GM21723 (cell line): ENCODE measurements at regions not wholly inside any gene's neighbourhood (a gene's known extent, or its start where the extent isn't known, plus 50 kb on each side); places are given as distances from the start of the nearest gene placed in this dataset.

Experiments used
- ATAC-seq: cut with Tn5 transposase; IDR thresholded peaks from one replicate; pipeline ENCODE4 v1.9.1; 2021; ENCODE audit warnings: mild to moderate bottlenecking, moderate library complexity; ENCODE audit not compliant: unreplicated experiment

DNA sequence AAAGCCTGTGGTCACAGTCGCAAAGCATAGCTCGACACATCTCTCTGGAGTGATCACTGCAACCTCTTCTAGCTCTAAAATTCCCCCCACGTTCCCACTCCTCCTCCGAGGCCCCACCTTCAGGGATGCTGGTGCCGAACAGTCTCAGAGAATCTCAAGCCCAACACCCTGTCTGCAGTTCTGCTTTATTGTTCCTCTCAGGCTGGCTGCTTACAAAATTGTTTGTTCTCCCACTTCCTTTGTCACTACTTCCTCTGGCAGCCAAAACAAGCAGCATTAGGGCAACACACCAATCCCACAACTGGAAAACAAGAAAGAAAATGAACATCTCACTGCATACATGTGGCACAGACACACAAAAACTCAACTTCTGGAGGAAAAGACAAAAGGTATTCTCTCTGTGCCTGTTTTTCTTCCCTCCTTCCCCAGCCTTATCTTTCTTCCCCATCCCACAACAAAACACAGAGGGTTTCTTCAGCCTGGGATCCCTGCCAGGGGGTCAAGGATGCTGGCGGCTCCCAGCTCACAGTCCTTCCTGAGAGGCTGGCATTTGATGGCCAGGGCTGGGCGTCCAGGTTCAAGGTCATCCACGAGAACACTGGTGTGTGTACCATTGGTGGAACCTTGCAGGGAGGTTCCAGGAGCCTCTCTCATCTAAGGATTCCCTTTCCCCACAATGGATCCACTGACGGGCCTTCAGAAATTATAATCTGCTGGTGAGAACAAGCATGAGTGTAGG is 108.4 kb downstream of the TMCO5A start:
- ATAC-seq = no peak

DNA sequence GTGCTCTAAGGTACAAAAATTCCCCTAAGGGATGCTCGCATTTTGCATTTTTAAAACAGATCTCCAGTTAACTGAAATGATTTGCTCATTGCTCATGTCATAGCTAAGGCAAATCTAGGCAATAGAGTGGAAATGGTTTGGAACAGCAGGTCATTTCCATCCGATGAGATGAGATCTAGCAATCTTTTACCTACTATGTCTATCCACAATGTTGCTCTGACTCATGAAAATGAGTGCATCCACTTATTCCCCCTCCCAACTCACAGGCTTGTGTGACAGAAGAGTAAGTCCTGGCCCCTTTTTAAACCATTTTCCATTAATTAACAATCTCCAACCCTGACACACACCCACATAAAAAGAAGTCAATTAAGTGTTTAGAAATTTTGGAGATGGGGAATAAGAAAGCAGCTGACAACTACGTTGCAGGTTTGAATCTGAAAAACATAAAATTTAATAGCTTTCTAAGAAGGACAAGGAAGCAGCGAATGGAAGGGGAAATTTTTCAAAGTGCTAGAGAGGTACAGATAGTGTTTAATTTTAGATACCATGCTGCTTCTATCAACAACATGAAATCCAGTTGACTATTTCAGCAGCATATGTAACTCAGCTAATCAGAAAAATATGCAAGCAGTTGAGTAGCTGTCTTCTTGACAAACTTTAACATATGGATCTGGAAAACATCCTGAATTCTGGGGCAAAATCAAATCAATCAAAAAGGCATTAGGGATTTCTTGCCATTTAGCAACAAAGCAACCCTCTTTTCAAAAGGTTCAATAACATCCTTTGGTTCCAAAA is 112.0 kb downstream of the TMCO5A start:
- ATAC-seq = no peak

DNA sequence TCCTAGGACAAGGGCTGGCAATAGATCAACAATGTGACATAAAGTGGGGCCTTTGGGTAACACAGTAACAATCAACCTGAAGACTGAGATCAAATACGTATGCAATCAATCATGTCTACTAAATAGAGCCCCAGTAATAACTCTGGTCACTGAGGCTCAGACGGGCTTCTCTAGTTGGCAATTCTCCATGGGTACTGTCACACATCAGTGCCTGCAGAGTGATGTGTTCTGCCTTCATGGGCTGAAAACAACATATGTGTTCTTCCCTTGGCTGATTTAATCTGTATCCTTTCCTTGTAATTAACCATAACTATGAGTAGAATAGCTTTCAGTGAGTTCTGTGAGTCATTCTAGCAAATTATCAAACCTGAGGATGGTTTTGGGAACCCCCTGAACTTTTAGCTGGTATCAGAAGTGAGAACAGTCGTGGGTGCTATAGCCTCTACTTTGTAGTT is 113.6 kb downstream of the TMCO5A start:
- peak; percentile 73 for ATAC-seq

DNA sequence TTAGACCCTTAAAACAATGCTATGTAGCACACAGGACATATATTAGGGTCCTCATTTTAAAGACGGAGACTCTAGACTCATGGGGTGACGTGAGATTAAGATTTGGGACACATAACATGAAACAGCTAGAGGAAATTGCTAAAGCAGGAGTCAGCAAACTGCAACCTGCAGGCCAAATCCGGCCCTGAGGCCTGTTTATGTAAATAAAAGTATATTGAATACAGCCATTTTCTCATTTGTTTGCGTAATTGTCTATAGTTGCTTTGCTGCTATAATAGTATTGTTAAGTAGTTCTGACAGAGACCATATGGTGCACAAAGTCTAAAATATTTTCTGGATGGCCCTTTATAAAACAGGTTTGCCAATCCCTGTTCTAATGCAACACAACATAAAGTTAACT is 115.5 kb downstream of the TMCO5A start:
- ATAC-seq = no peak

DNA sequence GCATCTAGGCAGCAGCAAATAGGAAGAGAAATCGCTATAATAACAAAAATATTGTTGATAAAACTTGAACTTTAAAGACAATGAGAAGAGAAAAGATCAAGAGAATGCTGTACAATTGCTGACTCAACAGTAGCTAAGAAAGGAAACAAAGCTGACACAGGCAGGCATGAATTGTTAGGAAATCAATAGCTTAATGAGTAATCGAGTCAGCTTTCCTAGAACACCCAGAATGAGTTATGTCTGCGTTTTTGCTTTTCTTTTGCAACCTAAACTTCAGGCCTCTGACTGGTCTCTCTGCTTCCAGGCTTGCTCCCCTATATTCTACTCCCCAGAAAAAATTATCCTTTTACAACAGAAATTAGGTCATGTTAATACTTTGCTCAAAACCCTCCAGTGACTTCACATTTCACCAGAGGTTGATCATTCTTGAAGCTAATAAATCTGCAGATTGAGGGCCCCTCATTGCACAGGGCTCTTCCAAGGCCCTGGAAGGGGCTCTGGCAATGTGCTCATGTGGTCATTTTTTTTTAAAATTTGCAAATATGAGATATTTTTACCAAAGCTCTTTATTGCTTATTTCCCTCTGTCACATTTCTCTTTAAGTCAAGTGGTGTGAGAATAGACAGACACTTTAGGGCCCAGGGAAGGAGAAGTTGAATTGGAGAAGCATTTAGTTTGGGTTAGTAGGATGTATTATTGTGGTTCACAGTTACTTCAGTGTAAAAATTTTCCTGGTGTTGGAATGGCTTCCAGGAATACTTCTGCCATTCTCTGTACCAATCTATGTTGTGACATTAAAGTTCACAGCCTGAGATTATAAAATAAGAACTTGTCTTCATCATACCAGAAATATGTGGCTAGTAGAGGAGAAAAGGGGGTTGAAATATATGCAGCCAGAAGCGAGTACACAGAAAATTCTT is 116.3 kb downstream of the TMCO5A start:
- no peak for ATAC-seq

DNA sequence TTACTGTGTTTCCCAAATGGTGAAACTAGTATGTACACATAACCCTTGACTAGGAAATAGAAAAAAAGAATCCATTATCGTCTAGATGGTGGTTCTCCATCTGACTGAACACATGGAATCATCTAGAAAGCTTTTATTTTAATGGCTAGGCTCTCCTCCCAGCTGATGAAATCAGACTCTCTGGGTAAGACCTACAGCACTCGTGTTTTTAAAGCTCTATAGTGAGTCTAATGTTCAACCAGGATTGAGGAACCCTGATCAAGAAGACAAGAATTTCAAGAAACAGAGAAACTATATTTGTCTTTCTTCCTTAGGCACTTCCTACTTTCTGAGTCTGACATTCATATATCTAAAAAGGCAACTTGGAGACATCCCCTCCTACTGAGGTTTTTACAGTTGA is 118.8 kb downstream of the TMCO5A start:
- no peak for ATAC-seq

DNA sequence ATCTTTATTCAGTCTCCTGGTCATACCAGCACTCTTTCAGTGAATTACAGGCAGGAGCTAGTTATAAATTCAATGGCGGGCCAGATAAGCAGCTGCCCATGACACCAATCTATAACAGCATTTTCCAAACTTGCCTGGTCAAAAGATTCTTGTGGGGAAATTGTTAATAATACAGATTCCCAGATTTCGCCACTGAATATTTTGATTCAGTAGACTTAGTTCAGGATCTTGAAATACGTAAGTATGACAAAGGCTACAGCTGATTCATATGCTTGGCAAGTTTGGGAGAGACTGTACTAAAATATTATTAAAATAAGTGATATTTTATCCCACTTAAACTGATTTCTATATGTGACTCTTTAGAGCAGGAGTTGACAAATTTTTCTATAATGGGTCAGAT is 119.3 kb downstream of the TMCO5A start:
- no peak for ATAC-seq

DNA sequence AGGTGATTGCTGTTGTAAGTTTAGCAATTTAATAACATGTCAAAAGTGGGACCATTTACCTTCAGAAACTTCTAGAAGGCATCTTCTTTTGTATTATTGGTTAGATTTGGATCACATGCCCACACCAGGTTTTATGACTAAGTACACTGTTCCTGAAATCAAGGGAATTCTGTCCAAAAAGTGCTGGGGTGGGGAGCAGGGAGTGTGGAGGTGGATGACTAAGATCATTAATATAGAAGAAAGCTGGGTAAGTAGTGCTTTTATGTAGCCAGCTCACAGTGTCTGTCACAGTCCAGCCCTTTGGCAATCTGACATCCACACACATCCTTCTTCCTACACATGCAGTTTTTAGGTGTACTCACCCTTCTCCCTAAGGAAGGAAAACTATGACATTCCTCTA is 120.0 kb downstream of the TMCO5A start:
- no peak for ATAC-seq

DNA sequence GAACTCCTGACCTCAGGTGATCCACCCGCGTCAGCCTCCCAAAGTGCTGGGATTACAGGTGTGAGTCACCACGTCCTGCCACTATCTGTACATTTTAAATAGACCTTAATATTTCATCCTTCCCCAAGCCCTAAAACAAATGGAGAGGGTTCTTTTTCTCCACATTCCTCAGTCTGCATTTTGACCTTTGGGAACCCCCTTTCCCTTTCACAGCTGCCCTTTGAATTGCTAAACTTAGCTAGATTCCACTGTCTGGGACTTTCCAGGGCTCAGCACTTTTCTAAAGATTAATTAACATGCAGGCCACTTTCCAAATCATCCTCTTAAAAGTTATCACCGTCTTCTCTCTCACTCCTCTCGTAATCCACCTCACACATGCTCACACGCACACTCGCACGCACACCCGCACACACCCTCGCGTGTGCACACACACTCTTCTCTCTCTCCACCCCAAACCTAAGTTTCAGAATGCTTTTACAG is 124.2 kb downstream of the TMCO5A start:
- ATAC-seq = no peak

DNA sequence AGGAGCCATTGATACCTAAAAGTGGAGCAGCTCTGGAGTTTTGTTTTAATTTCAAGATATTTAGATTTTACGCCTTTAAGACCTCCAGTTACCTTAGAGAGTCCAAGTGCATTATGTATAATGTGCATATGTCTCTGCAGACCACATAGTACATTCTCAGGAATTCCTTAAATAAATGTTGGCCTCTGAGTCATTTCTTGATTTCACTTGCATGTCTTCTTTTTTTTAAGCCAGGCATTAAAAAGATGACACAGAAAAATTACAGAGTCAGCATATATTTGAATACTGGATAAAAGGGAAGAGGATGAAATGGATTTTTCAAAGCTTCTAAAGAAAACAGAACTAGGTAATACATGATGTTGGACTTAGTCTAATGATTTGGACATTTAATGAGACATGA is 125.2 kb downstream of the TMCO5A start:
- no peak for ATAC-seq

DNA sequence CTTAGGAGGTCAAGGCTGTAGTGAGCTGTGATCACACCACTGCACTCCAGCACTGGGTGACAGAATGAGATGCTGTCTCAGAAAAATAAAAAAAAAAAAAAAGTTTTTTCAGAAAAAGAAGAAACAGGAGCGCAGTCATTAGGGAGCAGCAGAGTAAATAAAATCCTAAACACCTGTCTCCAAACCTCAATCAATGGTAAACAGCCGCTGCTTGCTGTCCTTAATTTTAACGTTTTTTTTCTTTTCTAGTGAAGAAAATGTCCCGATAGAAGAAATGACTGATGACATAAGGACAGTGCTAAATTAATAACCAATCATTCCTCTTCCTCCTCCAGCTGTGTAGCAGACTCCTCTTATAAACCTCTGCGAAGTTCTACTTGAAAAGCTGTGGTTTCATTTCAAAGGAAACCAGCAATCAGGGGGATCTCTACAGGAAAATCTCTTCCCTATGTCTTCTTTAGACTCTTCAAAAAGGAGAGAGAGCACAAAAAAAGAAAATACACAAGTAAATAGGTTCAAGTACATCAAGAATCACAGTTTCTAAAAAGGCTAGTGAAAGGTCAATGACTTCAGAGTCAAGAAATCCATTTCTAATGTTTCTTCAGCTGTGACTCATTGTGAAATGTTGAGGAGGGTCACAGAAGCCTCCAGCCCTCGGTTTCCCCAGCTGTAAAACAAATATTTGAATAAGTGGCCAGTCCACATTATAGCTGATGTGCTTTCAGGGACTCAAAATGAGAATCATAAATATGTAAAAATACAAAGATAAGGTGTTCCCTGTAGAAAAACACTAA is 127.6 kb downstream of the TMCO5A start:
- ATAC-seq = no peak

DNA sequence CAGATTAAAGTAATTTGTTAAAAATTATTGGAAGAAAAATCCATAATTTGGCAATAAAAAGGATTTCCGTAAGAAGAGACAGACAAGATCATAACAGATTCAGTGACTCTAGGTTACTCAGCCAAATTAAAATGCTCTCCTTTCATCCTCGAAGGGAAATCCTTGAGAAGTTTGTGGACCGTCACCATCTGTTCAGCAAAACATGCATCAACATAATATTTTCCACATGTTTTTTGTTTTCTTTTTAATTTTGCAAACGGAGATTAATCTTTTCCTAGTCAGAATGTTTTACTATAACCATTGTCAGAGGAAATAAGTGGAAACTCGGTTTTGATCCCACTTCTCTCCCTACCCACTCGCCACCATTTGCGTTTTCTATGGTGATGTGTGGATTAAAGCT is 128.3 kb downstream of the TMCO5A start:
- ATAC-seq = no peak

DNA sequence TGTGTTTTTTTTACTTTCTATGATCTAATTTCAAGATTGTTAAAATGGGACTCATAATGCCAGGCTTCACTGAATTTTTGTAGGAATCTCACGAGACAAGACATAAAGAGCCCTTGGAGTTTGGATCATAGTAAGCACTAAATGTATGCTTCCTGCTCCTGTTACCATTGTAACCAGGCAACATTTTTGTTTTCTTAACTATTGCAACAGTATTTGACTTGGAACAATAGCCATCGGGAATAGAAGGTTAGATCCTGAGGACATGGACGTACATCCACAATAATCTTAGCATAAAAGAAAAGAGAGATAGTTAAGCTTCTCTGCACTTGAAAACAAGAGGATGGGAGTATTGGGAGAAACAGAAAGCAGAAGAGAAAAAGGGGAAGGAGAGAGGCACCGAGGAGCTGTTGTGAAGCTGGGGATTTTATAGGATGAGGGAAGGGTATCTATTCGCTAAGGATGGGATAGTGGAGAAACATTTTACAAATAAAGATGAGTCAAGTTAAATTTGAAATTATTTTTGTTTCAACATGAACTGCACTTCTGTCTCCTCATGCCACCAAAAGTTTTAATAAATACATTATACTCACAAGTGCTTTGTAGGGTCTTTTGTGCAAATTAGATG is 131.4 kb downstream of the TMCO5A start:
- no peak for ATAC-seq

DNA sequence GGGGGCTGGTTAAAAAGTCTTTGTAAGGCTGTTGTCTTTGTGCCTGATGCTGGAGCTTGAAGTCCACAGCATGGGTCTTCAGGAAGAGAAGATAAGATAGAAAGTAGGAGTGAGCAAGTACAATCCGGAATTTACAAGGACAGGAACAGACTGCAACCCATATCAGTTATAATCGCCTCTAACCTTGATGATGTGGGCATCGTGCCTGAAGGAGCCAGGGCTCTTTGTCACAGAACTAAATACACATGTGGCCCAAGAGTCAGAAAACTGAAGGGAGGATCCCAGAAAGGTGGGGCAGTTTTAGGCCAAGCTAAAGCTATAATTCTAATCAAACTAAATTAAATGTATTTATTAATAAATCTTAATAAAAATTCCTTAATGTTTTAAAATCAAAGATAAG is 132.2 kb downstream of the TMCO5A start:
- ATAC-seq = no peak

DNA sequence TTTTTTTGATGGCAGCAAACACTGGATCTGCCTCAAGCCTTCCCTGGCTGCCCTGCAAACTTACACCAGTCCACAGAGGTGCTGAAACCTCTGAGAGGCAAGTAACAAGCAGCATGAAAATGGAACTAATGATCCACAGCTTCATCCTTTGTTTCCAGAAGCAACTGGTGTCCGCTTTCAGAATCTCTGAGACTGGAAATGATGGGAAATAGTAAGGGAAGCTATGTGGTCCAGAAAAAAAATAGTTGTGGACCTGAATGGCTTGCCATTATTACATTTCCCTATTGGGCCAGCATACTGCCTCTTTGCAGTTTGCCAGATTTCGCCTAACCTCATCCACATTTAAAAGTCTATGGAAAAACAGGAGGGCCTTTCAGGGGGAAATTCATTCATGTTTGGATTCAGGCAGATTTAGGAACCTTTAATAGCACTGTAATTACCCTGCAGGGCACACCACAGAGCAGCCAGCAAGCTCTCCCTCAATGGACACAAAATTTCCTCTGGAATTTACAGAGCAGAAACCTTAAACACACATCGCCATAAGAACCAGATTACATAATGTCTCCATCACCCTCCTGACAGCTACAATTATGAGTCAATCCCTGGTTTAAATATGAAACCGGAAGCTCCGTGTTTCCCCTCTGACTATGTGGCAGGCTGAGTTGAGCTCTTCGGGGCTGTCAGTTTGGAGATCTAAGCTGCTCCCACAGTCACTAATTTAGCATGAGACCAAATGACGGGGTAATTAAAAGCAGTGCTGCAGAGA is 134.4 kb downstream of the TMCO5A start:
- ATAC-seq = peak; percentile 84

DNA sequence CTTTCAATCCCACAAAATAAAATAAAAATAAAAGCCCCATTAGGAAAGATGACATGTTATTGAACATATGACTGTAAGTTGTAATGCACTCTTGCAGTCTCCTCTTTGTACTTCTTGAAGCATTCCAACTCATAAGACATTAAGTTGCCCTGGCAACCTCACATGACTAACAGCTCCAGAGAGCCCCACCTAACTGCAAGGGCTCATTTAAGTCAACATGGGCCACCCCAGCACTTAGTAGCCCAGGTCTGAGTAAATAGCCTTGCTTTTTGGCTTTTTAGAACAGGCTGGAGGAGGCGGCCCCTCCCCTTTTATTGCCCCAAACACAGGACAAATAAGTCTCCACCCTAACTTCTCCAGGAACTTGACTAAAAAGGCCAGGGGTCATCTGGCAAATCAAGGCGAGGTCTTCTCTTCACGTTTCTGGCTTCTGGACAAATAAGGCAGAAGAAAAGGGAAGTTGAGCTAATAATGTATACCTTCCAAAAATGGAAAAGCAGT is 135.1 kb downstream of the TMCO5A start:
- ATAC-seq = peak; percentile 30

DNA sequence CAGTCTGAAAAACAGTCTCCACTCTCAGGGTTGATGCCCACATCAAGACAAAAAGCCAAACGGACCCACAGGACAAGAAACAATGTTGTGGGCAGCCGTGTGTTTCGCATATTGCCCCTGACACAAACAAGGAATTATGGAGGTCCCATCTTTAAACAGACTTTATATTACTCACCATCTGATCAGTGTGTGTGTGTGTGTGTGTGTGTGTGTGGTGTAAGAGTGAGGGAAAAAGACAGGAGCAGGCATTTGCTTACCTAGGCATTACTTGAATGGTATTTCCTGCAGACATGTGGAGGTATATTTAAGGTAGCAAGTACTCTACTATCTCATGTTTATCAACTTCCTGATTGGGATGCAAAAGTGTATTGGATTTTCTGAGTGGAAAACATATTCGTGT is 136.3 kb downstream of the TMCO5A start:
- ATAC-seq = no peak

DNA sequence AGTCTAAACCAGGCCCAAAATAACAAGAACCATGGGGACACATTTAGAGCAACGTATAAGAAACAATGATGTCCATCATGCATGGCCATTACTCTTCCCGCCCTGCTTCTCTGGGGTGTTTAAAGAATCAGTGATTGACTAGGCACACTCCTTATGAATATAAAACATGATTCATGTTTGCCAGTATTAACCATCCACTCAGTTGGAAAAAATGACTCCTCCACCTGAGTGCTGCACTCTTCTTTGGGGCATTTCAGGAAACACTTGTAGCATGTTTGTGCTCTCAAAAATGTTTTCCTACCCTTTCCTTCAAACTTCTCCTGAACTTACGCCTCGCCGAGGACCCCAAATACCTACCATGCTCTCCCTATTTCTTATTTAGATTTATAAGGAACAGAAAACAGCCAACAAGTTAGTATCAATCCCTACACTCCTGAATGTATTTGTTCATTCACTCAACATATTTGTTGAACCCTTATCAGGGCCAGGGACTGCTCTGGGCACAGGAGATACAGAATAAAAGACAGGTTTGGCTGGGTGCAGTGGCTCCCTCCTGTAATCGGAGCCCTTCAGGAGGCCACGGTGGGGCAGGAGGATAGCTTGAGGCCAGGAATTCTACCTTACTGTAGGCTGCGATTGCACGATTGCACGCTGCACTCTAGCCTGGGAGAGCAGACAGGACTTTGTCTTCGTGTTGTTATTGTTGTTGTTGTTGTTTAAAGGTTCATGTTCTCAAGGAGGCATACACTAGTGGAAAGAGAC is 137.0 kb downstream of the TMCO5A start:
- ATAC-seq = no peak
